CD4-positive, alpha-beta T cell treated with Interleukin-17A for 1 hour (primary cell): ENCODE measurements at regions not wholly inside any gene's neighbourhood (a gene's known extent, or its start where the extent isn't known, plus 50 kb on each side); places are given as distances from the start of the nearest gene placed in this dataset.
"Not testable (repeated sequence)": the region's sequence is repeated elsewhere in the genome, so short reads cannot be mapped to it uniquely, and the experiment has no call there.

Experiments
- DNase-seq: peaks from one replicate; pipeline ENCODE4 v3.0.0-alpha.2; 2020

GRCh38 chr2:89537862-89538261 lies 846.4 kb downstream of the RPIA start:
- not testable (repeated sequence) for DNase-seq

DNA sequence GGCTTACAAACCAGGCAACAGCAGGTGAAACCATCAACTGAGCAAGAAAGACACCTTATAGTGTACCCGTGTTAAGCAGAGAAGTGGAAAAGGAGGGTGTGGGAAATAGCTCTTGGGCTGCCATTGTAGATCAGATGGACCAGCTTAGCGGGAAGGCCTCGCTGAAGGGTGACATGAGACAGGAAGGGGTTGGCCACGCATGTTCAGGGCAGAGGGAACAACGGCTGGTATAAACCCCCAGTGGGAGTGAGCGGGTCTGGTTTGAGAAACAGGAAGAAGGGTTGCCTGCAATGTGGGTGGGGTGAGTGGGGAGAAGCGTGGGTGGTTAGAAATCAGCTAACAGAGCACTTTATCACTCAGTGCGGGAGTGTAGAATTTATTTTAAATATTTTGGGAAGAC lies 852.6 kb downstream of the RPIA start:
- not testable (repeated sequence) for DNase-seq

GRCh38 chr2:89579154-89579553 lies 887.7 kb downstream of the RPIA start:
- DNase-seq, result not testable (repeated sequence)

GRCh38 chr2:89582816-89583215 lies 891.3 kb downstream of the RPIA start:
- DNase-seq, result not testable (repeated sequence)

GRCh38 chr2:89584046-89584445 lies 892.6 kb downstream of the RPIA start:
- not testable (repeated sequence) for DNase-seq

GRCh38 chr2:89584868-89585557 lies 893.5 kb downstream of the RPIA start:
- not testable (repeated sequence) for DNase-seq

- DNase-seq, result peak; percentile 22
Observed at GRCh38 chr2:89585558-89585920, 894.1 kb downstream of the RPIA start.

GRCh38 chr2:89599843-89600242 lies 908.4 kb downstream of the RPIA start:
- DNase-seq, result not testable (repeated sequence)

DNA sequence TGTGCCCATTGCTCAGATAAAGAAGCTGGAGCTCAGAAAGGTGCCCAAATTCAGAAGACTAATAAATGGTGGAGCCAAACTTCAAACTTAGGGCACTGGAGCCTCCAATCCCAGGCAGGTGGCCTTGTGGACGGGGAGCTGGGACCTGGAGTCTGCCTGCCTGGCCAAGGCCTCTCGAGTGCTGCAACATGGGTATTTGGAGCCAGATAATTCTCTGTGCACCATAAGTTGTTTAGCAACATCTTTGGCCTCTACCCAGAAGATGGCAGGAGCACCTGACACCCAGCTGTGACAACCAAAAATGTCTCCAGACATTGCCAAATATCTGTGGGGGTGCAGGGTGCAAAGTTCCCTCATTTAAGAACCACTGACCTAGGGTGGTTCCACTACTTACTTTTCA lies 915.0 kb downstream of the RPIA start:
- DNase-seq, result not testable (repeated sequence)

GRCh38 chr2:89610207-89610926 lies 918.9 kb downstream of the RPIA start:
- DNase-seq, result not testable (repeated sequence)

DNA sequence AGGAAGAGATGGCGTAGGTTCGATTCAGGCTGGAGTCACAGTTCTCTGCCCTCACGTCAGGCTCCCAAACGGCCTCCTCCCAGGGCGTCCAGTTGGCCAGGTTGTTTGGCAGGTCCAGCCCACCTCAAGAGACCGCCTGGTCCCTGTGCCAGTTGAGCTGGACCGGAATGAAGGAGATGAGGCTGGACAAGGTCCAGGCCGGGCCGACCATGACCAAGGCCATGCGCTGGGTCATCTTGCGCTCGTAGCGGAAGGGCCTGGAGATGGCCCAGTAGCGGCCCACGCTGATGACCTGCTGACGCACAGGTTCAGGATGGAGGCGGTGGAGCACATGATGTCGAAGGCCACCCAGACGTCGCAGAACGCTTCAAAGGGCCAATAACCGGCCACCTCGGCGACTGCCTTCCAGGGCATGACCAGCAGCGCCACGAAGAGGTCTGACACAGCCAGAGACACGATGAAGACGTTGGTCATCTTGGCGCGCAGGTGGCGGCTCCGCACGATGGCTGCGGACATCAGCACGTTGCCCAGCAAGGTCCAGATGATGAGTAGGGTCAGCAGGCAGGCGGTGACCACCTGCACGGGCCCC lies 919.5 kb downstream of the RPIA start:
- not testable (repeated sequence) for DNase-seq

GRCh38 chr2:89611710-89612109 lies 920.2 kb downstream of the RPIA start:
- not testable (repeated sequence) for DNase-seq

- not testable (repeated sequence) for DNase-seq
Observed at GRCh38 chr2:89649268-89649667, 957.8 kb downstream of the RPIA start.

GRCh38 chr2:89679254-89679653 lies 987.8 kb downstream of the RPIA start:
- not testable (repeated sequence) for DNase-seq
